Panc1 (cell line): ENCODE measurements at regions not wholly inside any gene's neighbourhood (a gene's known extent, or its start where the extent isn't known, plus 50 kb on each side); places are given as distances from the start of the nearest gene placed in this dataset.

Experiments
- ATAC-seq: fragments of 200-7000 bp; cut with Tn5 transposase; 2 replicates; pipeline ENCODE4 v1.9.1; 2020; ENCODE audit warnings: mild to moderate bottlenecking, moderate library complexity
- BruUV-seq: library from RNA; stranded (reverse); fragments of 400-500 nt; replicated peaks from 2 replicates; lab custom pipeline; 2021; lab: Mats Ljungman, UMichigan
- CTCF ChIA-PET: fragments of 300-600 bp; sonication (Branson Sonifier 250); formaldehyde crosslinking; loops from one replicate; lab custom pipeline; 2022; ENCODE audit warnings: antibody characterized with exemption; lab: Charles Lee
- POLR2A ChIA-PET: fragments of 300-600 bp; sonication (Branson Sonifier 250); formaldehyde crosslinking; loops from one replicate; lab custom pipeline; 2022; ENCODE audit warnings: antibody characterized with exemption; lab: Charles Lee
- DNase-seq: peaks from one replicate; pipeline ENCODE4 v3.0.0-alpha.2; 2010; ENCODE audit warnings: low read depth, low spot score
- H3K27ac ChIP-seq: 2 replicates; pipeline ENCODE4 v1.5.1; 2011; ENCODE audit warnings: mild to moderate bottlenecking, low read length, inconsistent platforms
- H3K27me3 ChIP-seq: fragments of 200-500 bp; sonication (Bioruptor generic); 2 replicates; pipeline ENCODE4 v1.6.0; 2014; ENCODE audit warnings: low read length, inconsistent platforms; ENCODE audit not compliant: control insufficient read depth, insufficient read depth
- H3K36me3 ChIP-seq: fragments of 200-500 bp; sonication (Bioruptor generic); 2 replicates; pipeline ENCODE4 v1.5.1; 2014; ENCODE audit warnings: inconsistent platforms, mild to moderate bottlenecking, low read length, moderate library complexity; ENCODE audit not compliant: control insufficient read depth, insufficient read depth
- H3K4me1 ChIP-seq: 2 replicates; pipeline ENCODE4 v1.5.1; 2011; ENCODE audit warnings: inconsistent platforms, mild to moderate bottlenecking, low read length, moderate library complexity; ENCODE audit not compliant: control insufficient read depth, insufficient read depth
- H3K4me3 ChIP-seq, 2 experiments: 2 replicates each; pipeline ENCODE4 v1.5.1; 2011 to 2012; ENCODE audit warnings: low read depth in 2 of 2, low read length in 2 of 2, mild to moderate bottlenecking in 2 of 2, inconsistent platforms in 1 of 2, moderate library complexity in 1 of 2
- H3K9me3 ChIP-seq: fragments of 200-500 bp; sonication (Bioruptor generic); 2 replicates; pipeline ENCODE4 v1.5.1; 2014; ENCODE audit warnings: low read depth, mild to moderate bottlenecking, inconsistent platforms, low read length, moderate library complexity; ENCODE audit not compliant: control insufficient read depth, insufficient read depth
- POLR2AphosphoS5 ChIP-seq: IDR thresholded peaks from 2 replicates; pipeline ENCODE4 v1.6.1; 2012; ENCODE audit warnings: mild to moderate bottlenecking, low read depth, low read length, moderate library complexity
- SIN3A ChIP-seq: IDR thresholded peaks from 2 replicates; pipeline ENCODE4 v1.6.1; 2012; ENCODE audit warnings: low read depth, mild to moderate bottlenecking, low read length, moderate library complexity, borderline replicate concordance; ENCODE audit not compliant: insufficient read depth
- TCF7L2 ChIP-seq: IDR thresholded peaks from 2 replicates; pipeline ENCODE4 v1.6.1; 2011; ENCODE audit warnings: mild to moderate bottlenecking, low read depth, low read length, inconsistent platforms
- in situ Hi-C: cut with HindIII; loops from 2 replicates; pipeline ENCODE4 v1.10.0; 2016; ENCODE audit warnings: low sequenced_read_pairs, low pct_unique_long_range_greater_than_20kb
- intact Hi-C: fragments of 100-400 bp; cut with micrococcal nuclease; formaldehyde crosslinking; loops from one replicate; pipeline ENCODE4 v1.10.0; 2022; ENCODE audit not compliant: unreplicated experiment
- TF ChIP-seq, protein P1 (sequence below): fragments of 450-650 bp; IDR thresholded peaks from 2 replicates; pipeline ENCODE4 v1.5.1; 2017; ENCODE audit warnings: mild to moderate bottlenecking
- TF ChIP-seq, protein P2 (sequence below), 2 experiments: IDR thresholded peaks; 2 replicates each; pipeline ENCODE4 v1.6.1; 2011 to 2012; ENCODE audit warnings: low read depth in 2 of 2, control low read depth in 1 of 2, low read length in 1 of 2, mild to moderate bottlenecking in 1 of 2, moderate library complexity in 1 of 2; ENCODE audit not compliant: insufficient read depth in 1 of 2

GRCh38 chr12:115093261-115093660 lies 409.3 kb upstream of the TBX3 start:
- TF ChIP-seq TCF7L2 (no peak), SIN3A (no peak)
- TF ChIP-seq, protein P1, sequence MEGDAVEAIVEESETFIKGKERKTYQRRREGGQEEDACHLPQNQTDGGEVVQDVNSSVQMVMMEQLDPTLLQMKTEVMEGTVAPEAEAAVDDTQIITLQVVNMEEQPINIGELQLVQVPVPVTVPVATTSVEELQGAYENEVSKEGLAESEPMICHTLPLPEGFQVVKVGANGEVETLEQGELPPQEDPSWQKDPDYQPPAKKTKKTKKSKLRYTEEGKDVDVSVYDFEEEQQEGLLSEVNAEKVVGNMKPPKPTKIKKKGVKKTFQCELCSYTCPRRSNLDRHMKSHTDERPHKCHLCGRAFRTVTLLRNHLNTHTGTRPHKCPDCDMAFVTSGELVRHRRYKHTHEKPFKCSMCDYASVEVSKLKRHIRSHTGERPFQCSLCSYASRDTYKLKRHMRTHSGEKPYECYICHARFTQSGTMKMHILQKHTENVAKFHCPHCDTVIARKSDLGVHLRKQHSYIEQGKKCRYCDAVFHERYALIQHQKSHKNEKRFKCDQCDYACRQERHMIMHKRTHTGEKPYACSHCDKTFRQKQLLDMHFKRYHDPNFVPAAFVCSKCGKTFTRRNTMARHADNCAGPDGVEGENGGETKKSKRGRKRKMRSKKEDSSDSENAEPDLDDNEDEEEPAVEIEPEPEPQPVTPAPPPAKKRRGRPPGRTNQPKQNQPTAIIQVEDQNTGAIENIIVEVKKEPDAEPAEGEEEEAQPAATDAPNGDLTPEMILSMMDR = no peak
- TF ChIP-seq, protein P2, sequence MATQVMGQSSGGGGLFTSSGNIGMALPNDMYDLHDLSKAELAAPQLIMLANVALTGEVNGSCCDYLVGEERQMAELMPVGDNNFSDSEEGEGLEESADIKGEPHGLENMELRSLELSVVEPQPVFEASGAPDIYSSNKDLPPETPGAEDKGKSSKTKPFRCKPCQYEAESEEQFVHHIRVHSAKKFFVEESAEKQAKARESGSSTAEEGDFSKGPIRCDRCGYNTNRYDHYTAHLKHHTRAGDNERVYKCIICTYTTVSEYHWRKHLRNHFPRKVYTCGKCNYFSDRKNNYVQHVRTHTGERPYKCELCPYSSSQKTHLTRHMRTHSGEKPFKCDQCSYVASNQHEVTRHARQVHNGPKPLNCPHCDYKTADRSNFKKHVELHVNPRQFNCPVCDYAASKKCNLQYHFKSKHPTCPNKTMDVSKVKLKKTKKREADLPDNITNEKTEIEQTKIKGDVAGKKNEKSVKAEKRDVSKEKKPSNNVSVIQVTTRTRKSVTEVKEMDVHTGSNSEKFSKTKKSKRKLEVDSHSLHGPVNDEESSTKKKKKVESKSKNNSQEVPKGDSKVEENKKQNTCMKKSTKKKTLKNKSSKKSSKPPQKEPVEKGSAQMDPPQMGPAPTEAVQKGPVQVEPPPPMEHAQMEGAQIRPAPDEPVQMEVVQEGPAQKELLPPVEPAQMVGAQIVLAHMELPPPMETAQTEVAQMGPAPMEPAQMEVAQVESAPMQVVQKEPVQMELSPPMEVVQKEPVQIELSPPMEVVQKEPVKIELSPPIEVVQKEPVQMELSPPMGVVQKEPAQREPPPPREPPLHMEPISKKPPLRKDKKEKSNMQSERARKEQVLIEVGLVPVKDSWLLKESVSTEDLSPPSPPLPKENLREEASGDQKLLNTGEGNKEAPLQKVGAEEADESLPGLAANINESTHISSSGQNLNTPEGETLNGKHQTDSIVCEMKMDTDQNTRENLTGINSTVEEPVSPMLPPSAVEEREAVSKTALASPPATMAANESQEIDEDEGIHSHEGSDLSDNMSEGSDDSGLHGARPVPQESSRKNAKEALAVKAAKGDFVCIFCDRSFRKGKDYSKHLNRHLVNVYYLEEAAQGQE (IDR thresholded peaks at IDR 0.05; ENCODE audit: insufficient read depth in 1 of 2, low read depth in 2 of 2, low read length in 1 of 2) = no peak
- intact Hi-C loops (no loop called here), in situ Hi-C loops (no loop called here)

GRCh38 chr12:115090783-115091182 lies 406.8 kb upstream of the TBX3 start:
- intact Hi-C loops = no loop called here
- DNase-seq = no peak
- POLR2A ChIA-PET = no interaction called here
- no peak overlapping the region for H3K27ac ChIP-seq
- ATAC-seq = no peak
- CTCF ChIA-PET = no interaction called here
- H3K4me1 ChIP-seq = no peaks in the 10 kb centered on the region
- no peaks in the 10 kb centered on the region for H3K27me3 ChIP-seq
- no peaks in the 10 kb centered on the region for H3K9me3 ChIP-seq
- TF ChIP-seq SIN3A (no peak), POLR2AphosphoS5 (no peak), TCF7L2 (no peak)
- TF ChIP-seq, protein P1 = no peak
- TF ChIP-seq, protein P2 (IDR thresholded peaks at IDR 0.05; ENCODE audit: insufficient read depth in 1 of 2, low read depth in 2 of 2, low read length in 1 of 2) = no peak
- H3K36me3 ChIP-seq = no peaks in the 10 kb centered on the region
- no peak overlapping the region for H3K4me3 ChIP-seq
- BruUV-seq = no TSS peak
- in situ Hi-C loops = no loop called here

More at GRCh38 chr12:115093261-115093660, 409.3 kb upstream of the TBX3 start:
- ChIA-PET CTCF (no interaction called here), POLR2A (no interaction called here)
- Histone ChIP-seq H3K9me3 (no peaks in the 10 kb centered on the region), H3K27me3 (no peaks in the 10 kb centered on the region), H3K4me1 (no peaks in the 10 kb centered on the region), H3K36me3 (no peaks in the 10 kb centered on the region), H3K4me3 (no peak overlapping the region), H3K27ac (no peak overlapping the region)
- no TSS peak for BruUV-seq
- ATAC-seq (no peak), DNase-seq (no peak)
